Jurkat, Clone E6-1 (cell line): ENCODE measurements at regions not wholly inside any gene's neighbourhood (a gene's known extent, or its start where the extent isn't known, plus 50 kb on each side); places are given as distances from the start of the nearest gene placed in this dataset.

Experiments
- DNase-seq: peaks from one replicate; pipeline ENCODE4 v3.0.0-alpha.2; 2011; ENCODE audit warnings: low read depth, low spot score
- H3K4me3 ChIP-seq: 2 replicates; pipeline ENCODE4 v1.5.1; 2011; ENCODE audit warnings: mild to moderate bottlenecking, low read length, control low read depth, moderate library complexity

- DNase-seq, result no peak
Observed at GRCh38 chr2:39530411-39530866, 93.4 kb upstream of the MAP4K3 start.

GRCh38 chr2:39531220-39531777, 94.2 kb upstream of the MAP4K3 start:
- DNase-seq, result no peak
- H3K4me3 ChIP-seq, result no peak overlapping the region

More at GRCh38 chr2:39530411-39530866, 93.4 kb upstream of the MAP4K3 start:
- no peak overlapping the region for H3K4me3 ChIP-seq

- DNase-seq, result no peak
- no peak overlapping the region for H3K4me3 ChIP-seq
Observed at GRCh38 chr2:39532933-39533332, 95.8 kb upstream of the MAP4K3 start.

GRCh38 chr2:39534095-39534711, 97.1 kb upstream of the MAP4K3 start:
- H3K4me3 ChIP-seq, result no peak overlapping the region
- DNase-seq, result no peak

- no peak overlapping the region for H3K4me3 ChIP-seq
- no peak for DNase-seq
Observed at GRCh38 chr2:39535636-39536185, 98.6 kb upstream of the MAP4K3 start.

- DNase-seq, result no peak
- H3K4me3 ChIP-seq, result no peak overlapping the region
Observed at GRCh38 chr2:39537150-39537549, 100.1 kb upstream of the MAP4K3 start.

GRCh38 chr2:39538718-39539117, 101.6 kb upstream of the MAP4K3 start:
- no peak overlapping the region for H3K4me3 ChIP-seq
- no peak for DNase-seq

- DNase-seq, result no peak
- no peak overlapping the region for H3K4me3 ChIP-seq
Observed at GRCh38 chr2:39540414-39540813, 103.3 kb upstream of the MAP4K3 start.

GRCh38 chr2:39541011-39541930, 104.2 kb upstream of the MAP4K3 start:
- no peak for DNase-seq
- no peak overlapping the region for H3K4me3 ChIP-seq

- no peak overlapping the region for H3K4me3 ChIP-seq
Observed at GRCh38 chr2:39542523-39542922, 105.4 kb upstream of the MAP4K3 start.

GRCh38 chr2:39545957-39546356, 108.9 kb upstream of the MAP4K3 start:
- H3K4me3 ChIP-seq, result no peak overlapping the region
- no peak for DNase-seq

More at GRCh38 chr2:39542523-39542922, 105.4 kb upstream of the MAP4K3 start:
- no peak for DNase-seq

- H3K4me3 ChIP-seq, result no peak overlapping the region
- no peak for DNase-seq
Observed at GRCh38 chr2:39546409-39546808, 109.3 kb upstream of the MAP4K3 start.

GRCh38 chr2:39546937-39547336, 109.9 kb upstream of the MAP4K3 start:
- H3K4me3 ChIP-seq, result no peak overlapping the region
- no peak for DNase-seq

GRCh38 chr2:39547811-39548719, 111.0 kb upstream of the MAP4K3 start:
- DNase-seq, result no peak
- no peak overlapping the region for H3K4me3 ChIP-seq

- H3K4me3 ChIP-seq, result no peak overlapping the region
- DNase-seq, result no peak
Observed at GRCh38 chr2:39549000-39549399, 111.9 kb upstream of the MAP4K3 start.

- no peak for DNase-seq
Observed at GRCh38 chr2:39549718-39550464, 112.8 kb upstream of the MAP4K3 start.

GRCh38 chr2:39550701-39551285, 113.7 kb upstream of the MAP4K3 start:
- no peak for DNase-seq
- H3K4me3 ChIP-seq, result no peak overlapping the region

More at GRCh38 chr2:39549718-39550464, 112.8 kb upstream of the MAP4K3 start:
- H3K4me3 ChIP-seq, result no peak overlapping the region

GRCh38 chr2:39558906-39559305, 106.8 kb upstream of the TMEM178A start:
- no peak overlapping the region for H3K4me3 ChIP-seq

More at GRCh38 chr2:39558906-39559305, 106.8 kb upstream of the TMEM178A start:
- DNase-seq, result no peak
